Esophagus squamous epithelium (tissue), 4 donors: ENCODE measurements at regions not wholly inside any gene's neighbourhood (a gene's known extent, or its start where the extent isn't known, plus 50 kb on each side); places are given as distances from the start of the nearest gene placed in this dataset.

ENCODE experiments used
- POLR2A ChIP-seq, 4 donors: fragments of 450-650 bp; IDR thresholded peaks; one replicate each; pipeline ENCODE4 v1.6.1; 2017; ENCODE audit warnings: antibody characterized with exemption in 4 of 4, mild to moderate bottlenecking in 4 of 4, moderate library complexity in 3 of 4
- TF ChIP-seq, protein P1 (sequence below), 6 experiments: fragments of 450-650 bp in 4 of 6; fragments of 200-600 bp in 2 of 6; sonication (generic) in 2 of 6; IDR thresholded peaks; one replicate each; pipeline ENCODE4 v1.5.1; 2016 to 2019; ENCODE audit warnings: antibody characterized with exemption in 6 of 6, mild to moderate bottlenecking in 4 of 6, moderate library complexity in 4 of 6

DNA sequence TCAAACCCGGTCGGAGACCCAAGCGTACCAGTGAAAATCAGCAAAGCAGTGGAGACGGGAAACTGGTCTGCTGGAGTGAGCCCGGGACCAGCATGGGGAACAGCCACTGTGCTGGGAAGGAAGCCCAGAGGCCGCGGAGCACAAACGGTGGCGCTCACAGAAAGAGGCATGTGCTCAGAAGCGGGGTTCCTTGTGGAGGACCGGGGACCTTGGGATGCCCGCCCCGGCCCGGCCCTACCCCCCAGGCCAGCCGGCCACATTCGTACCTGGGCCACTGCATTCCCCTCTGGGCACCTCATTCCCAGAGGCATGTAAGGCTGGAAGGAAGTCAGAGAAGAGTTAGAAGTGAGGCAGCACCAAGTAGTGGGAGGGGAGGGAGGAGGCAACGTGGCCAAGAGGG lies 79.3 kb downstream of the RFLNA start:
- TF ChIP-seq, protein P1, sequence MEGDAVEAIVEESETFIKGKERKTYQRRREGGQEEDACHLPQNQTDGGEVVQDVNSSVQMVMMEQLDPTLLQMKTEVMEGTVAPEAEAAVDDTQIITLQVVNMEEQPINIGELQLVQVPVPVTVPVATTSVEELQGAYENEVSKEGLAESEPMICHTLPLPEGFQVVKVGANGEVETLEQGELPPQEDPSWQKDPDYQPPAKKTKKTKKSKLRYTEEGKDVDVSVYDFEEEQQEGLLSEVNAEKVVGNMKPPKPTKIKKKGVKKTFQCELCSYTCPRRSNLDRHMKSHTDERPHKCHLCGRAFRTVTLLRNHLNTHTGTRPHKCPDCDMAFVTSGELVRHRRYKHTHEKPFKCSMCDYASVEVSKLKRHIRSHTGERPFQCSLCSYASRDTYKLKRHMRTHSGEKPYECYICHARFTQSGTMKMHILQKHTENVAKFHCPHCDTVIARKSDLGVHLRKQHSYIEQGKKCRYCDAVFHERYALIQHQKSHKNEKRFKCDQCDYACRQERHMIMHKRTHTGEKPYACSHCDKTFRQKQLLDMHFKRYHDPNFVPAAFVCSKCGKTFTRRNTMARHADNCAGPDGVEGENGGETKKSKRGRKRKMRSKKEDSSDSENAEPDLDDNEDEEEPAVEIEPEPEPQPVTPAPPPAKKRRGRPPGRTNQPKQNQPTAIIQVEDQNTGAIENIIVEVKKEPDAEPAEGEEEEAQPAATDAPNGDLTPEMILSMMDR (IDR thresholded peaks at IDR 0.05): no peak
- no peak for TF ChIP-seq POLR2A (IDR thresholded peaks at IDR 0.05)
